ENCODE measurements at regions not wholly inside any gene's neighbourhood (a gene's known extent, or its start where the extent isn't known, plus 50 kb on each side); places are given as distances from the start of the nearest gene placed in this dataset.

GRCh38 chr5:26761446-26761845 lies 276.9 kb downstream of the CDH9 start:
- TF ChIP-seq ZNF274 (IDR thresholded peaks at IDR 0.05; ENCODE audit: low read depth, low read length): no peak
- no peak for TF ChIP-seq YY1 (IDR thresholded peaks at IDR 0.05; ENCODE audit: insufficient read depth, insufficient read length)
- no peak for TF ChIP-seq SUZ12 (IDR thresholded peaks at IDR 0.05; ENCODE audit: extremely low read depth, insufficient read depth, insufficient read length)

Data from NT2/D1 (cell line).